Lung (tissue), 11 donors: ENCODE measurements at regions not wholly inside any gene's neighbourhood (a gene's known extent, or its start where the extent isn't known, plus 50 kb on each side); places are given as distances from the start of the nearest gene placed in this dataset.

Experiments
- ATAC-seq: fragments of 200-7000 bp; cut with Tn5 transposase; one replicate; pipeline ENCODE4 v1.9.1; 2020; ENCODE audit warnings: moderate number of reproducible peaks; ENCODE audit not compliant: insufficient read depth, low FRiP score
- DNase-seq, 3 donors: peaks; one replicate each; pipeline ENCODE4 v3.0.0-alpha.2; 2013 to 2017
- H3K27ac ChIP-seq, 2 donors: one replicate each; pipeline ENCODE4 v1.5.1; 2013; ENCODE audit warnings: mild to moderate bottlenecking in 2 of 2, moderate library complexity in 2 of 2, control low read depth in 1 of 2, inconsistent platforms in 1 of 2, low read depth in 1 of 2, low read length in 1 of 2
- H3K27me3 ChIP-seq, 3 donors: one replicate each; pipeline ENCODE4 v1.5.1; 2013; ENCODE audit warnings: low read length in 2 of 3; ENCODE audit not compliant: control insufficient read depth in 3 of 3, insufficient read depth in 3 of 3
- H3K36me3 ChIP-seq, 4 donors: one replicate each; pipeline ENCODE4 v1.5.1; 2013; ENCODE audit warnings: low read length in 4 of 4, mild to moderate bottlenecking in 1 of 4, moderate library complexity in 1 of 4; ENCODE audit not compliant: control insufficient read depth in 4 of 4, insufficient read depth in 4 of 4
- H3K4me1 ChIP-seq, 5 donors: one replicate each; pipeline ENCODE4 v1.5.1; 2013; ENCODE audit warnings: low read length in 5 of 5, mild to moderate bottlenecking in 2 of 5, moderate library complexity in 1 of 5; ENCODE audit not compliant: control insufficient read depth in 5 of 5, insufficient read depth in 5 of 5
- H3K4me3 ChIP-seq: one replicate; pipeline ENCODE4 v1.5.1; 2013; ENCODE audit warnings: mild to moderate bottlenecking, control low read depth, moderate library complexity
- H3K9ac ChIP-seq, 2 donors: one replicate each; pipeline ENCODE4 v1.5.1; 2013; ENCODE audit warnings: low read length in 2 of 2, control low read depth in 1 of 2; ENCODE audit not compliant: insufficient read depth in 1 of 2
- H3K9me3 ChIP-seq, 4 donors: one replicate each; pipeline ENCODE4 v1.5.1; 2013; ENCODE audit warnings: low read length in 3 of 4, mild to moderate bottlenecking in 1 of 4, moderate library complexity in 1 of 4; ENCODE audit not compliant: control insufficient read depth in 4 of 4, insufficient read depth in 3 of 4
- WGBS, 2 donors: extraction: QIAGEN DNeasy Blood & Tissue Kit; methylation state at CpG; one replicate each; pipeline ENCODE4 v1.1.7; 2013; 5-methylcytosine and 5-hydroxymethylcytosine counted together
- TF ChIP-seq, protein P1 (sequence below): IDR thresholded peaks from 2 replicates; pipeline ENCODE4 v1.5.1; 2012; ENCODE audit warnings: mild to moderate bottlenecking; ENCODE audit errors: control extremely low read depth, extremely low read depth
- donor health status: control.
- donor health status: control.
- donor health status: Bipolar disorder and iron deficiency.
- donor health status: healthy.
- donor health status: DM: yes; HTN: yes; CAD: no.

DNA sequence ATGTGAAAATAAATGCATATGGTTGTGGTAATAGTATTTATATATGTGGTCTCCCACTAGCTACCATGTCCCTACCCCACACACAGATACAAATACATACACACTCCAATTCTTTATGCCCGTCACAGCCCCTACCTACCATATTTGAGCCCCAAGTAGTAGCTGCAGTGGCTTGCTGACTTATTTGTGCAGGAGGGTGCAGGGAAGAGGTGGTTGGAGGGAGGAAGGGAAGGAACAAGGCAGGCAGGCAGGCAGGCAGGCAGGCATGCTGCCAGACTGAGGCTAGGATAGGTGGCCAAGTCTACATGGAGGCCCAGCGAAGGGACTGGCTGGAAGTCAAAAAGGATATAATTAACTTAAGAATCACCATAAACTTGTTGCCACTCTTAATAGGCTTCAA lies 82.9 kb downstream of the SCN11A start:
- no peaks in the 10 kb centered on the region for H3K36me3 ChIP-seq
- no peak overlapping the region for H3K27ac ChIP-seq
- peaks cover 0 to 6% (median 0%) of the 10 kb centered on the region in 4 donors for H3K9me3 ChIP-seq
- 77 to 81% methylated on average over 2 of the region's 2 CpGs for WGBS, 2 donors
- peaks cover 0 to 26% (median 0%) of the 10 kb centered on the region in 3 donors for H3K27me3 ChIP-seq
- no peak overlapping the region for H3K4me3 ChIP-seq
- H3K4me1 ChIP-seq: peaks cover 0 to 2% (median 0%) of the 10 kb centered on the region in 5 donors
- DNase-seq: peak in 2 of 3 donors; percentile 7 to 29
- TF ChIP-seq, protein P1, sequence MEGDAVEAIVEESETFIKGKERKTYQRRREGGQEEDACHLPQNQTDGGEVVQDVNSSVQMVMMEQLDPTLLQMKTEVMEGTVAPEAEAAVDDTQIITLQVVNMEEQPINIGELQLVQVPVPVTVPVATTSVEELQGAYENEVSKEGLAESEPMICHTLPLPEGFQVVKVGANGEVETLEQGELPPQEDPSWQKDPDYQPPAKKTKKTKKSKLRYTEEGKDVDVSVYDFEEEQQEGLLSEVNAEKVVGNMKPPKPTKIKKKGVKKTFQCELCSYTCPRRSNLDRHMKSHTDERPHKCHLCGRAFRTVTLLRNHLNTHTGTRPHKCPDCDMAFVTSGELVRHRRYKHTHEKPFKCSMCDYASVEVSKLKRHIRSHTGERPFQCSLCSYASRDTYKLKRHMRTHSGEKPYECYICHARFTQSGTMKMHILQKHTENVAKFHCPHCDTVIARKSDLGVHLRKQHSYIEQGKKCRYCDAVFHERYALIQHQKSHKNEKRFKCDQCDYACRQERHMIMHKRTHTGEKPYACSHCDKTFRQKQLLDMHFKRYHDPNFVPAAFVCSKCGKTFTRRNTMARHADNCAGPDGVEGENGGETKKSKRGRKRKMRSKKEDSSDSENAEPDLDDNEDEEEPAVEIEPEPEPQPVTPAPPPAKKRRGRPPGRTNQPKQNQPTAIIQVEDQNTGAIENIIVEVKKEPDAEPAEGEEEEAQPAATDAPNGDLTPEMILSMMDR: no peak
- no peak overlapping the region for H3K9ac ChIP-seq
- ATAC-seq: no peak

DNA sequence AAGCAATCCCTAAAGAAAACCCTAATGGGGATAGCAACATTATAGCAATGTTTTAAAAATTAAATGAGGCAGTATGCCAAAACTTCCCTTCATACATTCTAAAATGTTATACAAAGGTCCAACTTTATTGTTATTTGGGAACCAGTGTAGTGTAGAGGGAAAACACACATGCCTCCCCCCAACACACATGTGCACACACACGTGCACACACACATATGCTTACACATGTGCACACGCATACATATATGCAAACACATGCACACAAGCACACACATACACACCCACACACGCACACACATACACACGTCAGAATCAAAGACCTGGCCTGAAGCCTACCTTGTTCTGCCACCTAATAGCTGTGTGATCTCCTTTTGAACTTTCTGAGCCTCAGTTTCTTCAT lies 83.3 kb downstream of the SCN11A start:
- peaks cover 0 to 6% (median 0%) of the 10 kb centered on the region in 4 donors for H3K9me3 ChIP-seq
- peaks cover 0 to 2% (median 0%) of the 10 kb centered on the region in 5 donors for H3K4me1 ChIP-seq
- H3K27me3 ChIP-seq: peaks cover 0 to 26% (median 0%) of the 10 kb centered on the region in 3 donors
- H3K27ac ChIP-seq: no peak overlapping the region
- no peak for ATAC-seq
- 85 to 94% methylated on average over 4 of the region's 4 CpGs for WGBS, 2 donors
- H3K9ac ChIP-seq: no peak overlapping the region
- no peak overlapping the region for H3K4me3 ChIP-seq
- no peak for DNase-seq
- TF ChIP-seq, protein P1: no peak
- no peaks in the 10 kb centered on the region for H3K36me3 ChIP-seq

- WGBS, 2 donors: 74 to 75% methylated on average over 1 of the region's 1 CpG
- TF ChIP-seq, protein P1: no peak
- H3K36me3 ChIP-seq: no peaks in the 10 kb centered on the region
- no peak for ATAC-seq
- H3K4me1 ChIP-seq: peaks cover 0 to 2% (median 0%) of the 10 kb centered on the region in 5 donors
- peaks cover 0 to 6% (median 0%) of the 10 kb centered on the region in 4 donors for H3K9me3 ChIP-seq
- no peak overlapping the region for H3K27ac ChIP-seq
- H3K9ac ChIP-seq: no peak overlapping the region
- no peak for DNase-seq
- H3K4me3 ChIP-seq: no peak overlapping the region
- H3K27me3 ChIP-seq: peaks cover 0 to 26% (median 0%) of the 10 kb centered on the region in 3 donors
Measured at GRCh38 chr3:38967693-38967989, 84.1 kb downstream of the SCN11A start.
